BJ (cell line): ENCODE measurements at regions not wholly inside any gene's neighbourhood (a gene's known extent, or its start where the extent isn't known, plus 50 kb on each side); places are given as distances from the start of the nearest gene placed in this dataset.

ENCODE experiments used
- CTCF ChIA-PET: fragments of 350-600 bp; formaldehyde crosslinking; extraction: SDS; loops from one replicate; lab custom pipeline; 2021; ENCODE audit warnings: antibody characterized with exemption, inconsistent platforms; lab: Yijun Ruan, JAX
- POLR2A ChIA-PET: fragments of 300-600 bp; sonication (Branson Sonifier 250); formaldehyde crosslinking; extraction: SDS; loops from one replicate; lab custom pipeline; 2021; ENCODE audit warnings: antibody characterized with exemption; lab: Charles Lee
- DNase-seq: peaks from one replicate; pipeline ENCODE4 v3.0.0-alpha.2; 2011; ENCODE audit warnings: low read depth
- H3K27me3 ChIP-seq: 2 replicates; pipeline ENCODE4 v1.6.0; 2011; ENCODE audit warnings: low read length; ENCODE audit not compliant: control insufficient read depth, insufficient read depth
- H3K36me3 ChIP-seq: 2 replicates; pipeline ENCODE4 v1.5.1; 2011; ENCODE audit warnings: low read length; ENCODE audit not compliant: control insufficient read depth, insufficient read depth
- H3K4me3 ChIP-seq: 2 replicates; pipeline ENCODE4 v1.5.1; 2011; ENCODE audit warnings: low read depth, mild to moderate bottlenecking, control low read depth, low read length
- TF ChIP-seq, protein P1 (sequence below): IDR thresholded peaks from 2 replicates; pipeline ENCODE4 v1.5.1; 2011; ENCODE audit warnings: low read depth, mild to moderate bottlenecking, control low read depth, inconsistent platforms, low read length, moderate library complexity; ENCODE audit not compliant: insufficient read depth

DNA sequence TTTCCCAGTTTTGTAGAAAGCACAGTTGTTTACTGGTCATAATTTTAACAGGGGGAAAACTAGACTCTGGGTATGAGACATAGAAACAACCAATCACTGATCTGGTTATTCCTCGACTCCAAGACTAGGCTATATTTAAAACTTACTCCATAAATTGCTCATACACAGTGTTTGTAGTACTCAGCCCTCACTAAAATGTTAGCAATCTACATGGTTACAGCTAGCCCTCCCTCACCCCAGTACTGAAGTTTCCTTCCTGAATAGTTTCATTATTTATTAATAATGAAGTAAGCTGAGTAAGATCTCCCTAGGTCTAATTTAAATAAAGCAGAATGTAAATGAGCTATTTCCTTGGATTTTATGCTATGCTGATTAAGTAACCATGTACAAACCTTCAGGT is 275.1 kb downstream of the CDH20 start:
- TF ChIP-seq, protein P1, sequence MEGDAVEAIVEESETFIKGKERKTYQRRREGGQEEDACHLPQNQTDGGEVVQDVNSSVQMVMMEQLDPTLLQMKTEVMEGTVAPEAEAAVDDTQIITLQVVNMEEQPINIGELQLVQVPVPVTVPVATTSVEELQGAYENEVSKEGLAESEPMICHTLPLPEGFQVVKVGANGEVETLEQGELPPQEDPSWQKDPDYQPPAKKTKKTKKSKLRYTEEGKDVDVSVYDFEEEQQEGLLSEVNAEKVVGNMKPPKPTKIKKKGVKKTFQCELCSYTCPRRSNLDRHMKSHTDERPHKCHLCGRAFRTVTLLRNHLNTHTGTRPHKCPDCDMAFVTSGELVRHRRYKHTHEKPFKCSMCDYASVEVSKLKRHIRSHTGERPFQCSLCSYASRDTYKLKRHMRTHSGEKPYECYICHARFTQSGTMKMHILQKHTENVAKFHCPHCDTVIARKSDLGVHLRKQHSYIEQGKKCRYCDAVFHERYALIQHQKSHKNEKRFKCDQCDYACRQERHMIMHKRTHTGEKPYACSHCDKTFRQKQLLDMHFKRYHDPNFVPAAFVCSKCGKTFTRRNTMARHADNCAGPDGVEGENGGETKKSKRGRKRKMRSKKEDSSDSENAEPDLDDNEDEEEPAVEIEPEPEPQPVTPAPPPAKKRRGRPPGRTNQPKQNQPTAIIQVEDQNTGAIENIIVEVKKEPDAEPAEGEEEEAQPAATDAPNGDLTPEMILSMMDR, result no peak
- Histone ChIP-seq H3K4me3 (no peak overlapping the region), H3K36me3 (no peaks in the 10 kb centered on the region), H3K27me3 (no peaks in the 10 kb centered on the region)
- ChIA-PET CTCF (interaction anchor here (0.8 to 3.1 kb wide), 2 partner anchors 19 to 27 kb away, joined by 3 to 11 read pairs; no protein-coding TSS in a partner anchor), POLR2A (no interaction called here)
- DNase-seq, result no peak

DNA sequence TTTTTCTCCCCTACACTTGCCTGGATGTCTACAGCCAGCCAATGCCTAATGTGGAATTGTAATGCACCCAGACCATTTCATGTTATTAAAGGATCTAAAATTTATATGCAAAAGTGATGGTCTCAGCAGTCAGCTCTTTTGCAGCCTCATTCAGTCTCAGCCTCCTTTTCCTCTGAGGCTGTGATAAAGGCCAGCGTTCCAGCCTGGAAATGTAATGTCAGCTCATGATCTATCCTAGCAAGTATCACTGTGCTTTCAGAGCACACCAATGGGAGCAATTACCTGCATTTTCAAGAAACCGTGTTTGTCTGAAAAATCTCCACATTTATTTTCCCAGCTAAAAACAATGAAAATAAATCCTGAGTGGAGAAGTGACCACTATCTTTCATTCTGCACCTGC is 274.6 kb downstream of the CDH20 start:
- CTCF ChIA-PET, result interaction anchor here (0.8 to 3.1 kb wide), 2 partner anchors 20 to 26 kb away, joined by 3 to 11 read pairs; no protein-coding TSS in a partner anchor
- H3K4me3 ChIP-seq, result no peak overlapping the region
- H3K36me3 ChIP-seq, result no peaks in the 10 kb centered on the region
- DNase-seq, result no peak
- TF ChIP-seq, protein P1, result no peak
- no peaks in the 10 kb centered on the region for H3K27me3 ChIP-seq
- POLR2A ChIA-PET, result no interaction called here

DNA sequence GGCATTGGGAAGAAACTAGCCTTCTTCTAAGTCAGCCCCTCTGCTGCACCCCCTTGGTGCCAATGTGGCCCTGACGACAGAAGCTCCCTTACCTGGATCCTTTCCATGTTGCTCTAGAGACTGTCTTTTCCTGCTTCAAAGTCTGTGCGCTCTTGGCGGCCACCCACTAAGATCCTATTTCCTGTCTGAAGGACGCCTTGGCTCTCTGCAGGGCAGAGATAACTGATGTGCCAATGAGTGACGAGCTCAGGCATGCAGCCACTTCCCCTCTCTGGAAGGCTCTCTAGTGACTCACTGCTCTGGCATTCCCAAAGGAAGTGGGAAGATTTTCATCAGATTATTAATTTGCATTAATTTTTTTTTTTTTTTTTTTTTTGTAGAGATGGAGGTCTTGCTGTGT is 273.5 kb downstream of the CDH20 start:
- Histone ChIP-seq H3K4me3 (peak overlapping the region; percentile 33), H3K27me3 (no peaks in the 10 kb centered on the region), H3K36me3 (no peaks in the 10 kb centered on the region)
- ChIA-PET POLR2A (interaction anchor here (0.7 kb wide), 1 partner anchor 15 kb away, joined by 9 read pairs; no protein-coding TSS in a partner anchor), CTCF (interaction anchor here (1.1 to 1.9 kb wide), 5 partner anchors 9 to 294 kb away, joined by 3 to 11 read pairs (median 5); no protein-coding TSS in a partner anchor)
- peak; percentile 44 for DNase-seq
- TF ChIP-seq, protein P1, result no peak

DNA sequence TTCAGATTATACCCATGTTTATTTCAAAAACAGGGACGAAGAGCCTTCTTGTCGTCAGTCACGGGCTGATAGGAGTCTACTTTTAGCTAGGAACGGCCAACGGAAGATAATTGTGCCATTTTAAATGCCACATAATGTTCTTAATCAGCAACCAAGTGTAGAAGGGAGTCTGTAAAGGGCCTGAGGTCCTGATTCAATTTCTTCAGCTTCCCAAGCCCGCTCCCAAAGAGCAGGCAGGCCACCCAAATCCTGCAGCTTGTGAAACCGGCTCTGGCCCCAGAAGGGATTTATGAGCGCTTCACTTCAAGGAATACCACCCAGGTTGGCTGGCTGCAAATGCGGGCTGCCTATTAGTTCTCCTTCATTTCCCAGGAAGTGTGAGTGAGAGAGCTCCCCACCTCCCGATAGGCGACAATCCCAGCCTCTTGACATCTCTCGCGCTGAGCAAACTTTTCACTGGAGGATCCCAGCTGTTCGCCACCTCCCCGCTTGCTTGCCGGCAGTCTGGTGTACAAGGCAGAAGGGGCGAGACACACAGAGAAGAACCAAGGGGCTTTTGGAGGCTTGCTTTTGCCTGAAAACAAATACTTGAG is 272.9 kb downstream of the CDH20 start:
- POLR2A ChIA-PET, result interaction anchor here (0.7 kb wide), 1 partner anchor 15 kb away, joined by 9 read pairs; no protein-coding TSS in a partner anchor
- no peaks in the 10 kb centered on the region for H3K36me3 ChIP-seq
- TF ChIP-seq, protein P1, result no peak
- H3K27me3 ChIP-seq, result no peaks in the 10 kb centered on the region
- CTCF ChIA-PET, result interaction anchor here (0.8 to 1.9 kb wide), 6 partner anchors 8 to 360 kb away, joined by 3 to 11 read pairs (median 4); no protein-coding TSS in a partner anchor
- H3K4me3 ChIP-seq, result peak overlapping the region; percentile 33
- DNase-seq, result no peak

DNA sequence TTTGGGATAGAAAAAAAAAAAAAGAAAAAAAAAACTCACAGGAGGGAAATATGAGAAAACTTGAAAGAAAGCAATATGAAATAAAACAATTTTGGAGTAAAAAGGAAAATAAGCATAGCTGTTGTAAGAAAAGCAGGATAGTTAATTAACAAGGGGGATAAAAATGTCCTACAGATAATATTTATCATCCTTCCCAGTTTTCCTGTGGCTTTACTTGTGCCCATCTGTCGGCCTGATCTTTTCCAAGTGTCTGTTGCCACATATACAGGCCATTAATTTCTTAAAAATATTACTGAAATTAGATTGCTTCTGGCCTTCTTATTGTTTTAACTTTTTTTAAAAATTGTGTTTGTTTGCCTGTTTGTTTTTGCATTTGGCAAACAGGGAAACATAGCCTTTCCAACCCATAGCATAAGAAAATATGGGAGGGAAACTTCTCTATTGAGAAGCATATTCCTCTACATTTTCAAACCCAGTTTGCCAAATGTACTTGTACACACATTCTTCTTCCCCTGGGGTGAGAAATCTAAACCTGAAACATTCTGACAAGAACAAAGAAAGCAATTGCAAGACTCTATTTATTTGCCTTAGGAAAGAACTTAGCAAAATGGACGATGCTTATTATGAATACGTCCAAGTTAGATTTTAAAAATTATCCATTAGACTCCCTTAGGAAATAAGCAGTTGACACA is 272.3 kb downstream of the CDH20 start:
- DNase-seq, result no peak
- TF ChIP-seq, protein P1, result no peak
- no peaks in the 10 kb centered on the region for H3K27me3 ChIP-seq
- H3K4me3 ChIP-seq, result peak overlapping the region; percentile 33
- ChIA-PET CTCF (interaction anchor here (0.8 to 1.9 kb wide), 5 partner anchors 8 to 361 kb away, joined by 3 to 11 read pairs (median 5); no protein-coding TSS in a partner anchor), POLR2A (no interaction called here)
- no peaks in the 10 kb centered on the region for H3K36me3 ChIP-seq
